Caco-2 (cell line): ENCODE measurements at regions not wholly inside any gene's neighbourhood (a gene's known extent, or its start where the extent isn't known, plus 50 kb on each side); places are given as distances from the start of the nearest gene placed in this dataset.
A peak's percentile ranks its signal among the peaks of the same experiment; 100 is the strongest.

ENCODE experiments used
- BruUV-seq: library from RNA; stranded (reverse); fragments of 400-500 nt; replicated peaks from 2 replicates; lab custom pipeline; 2021; lab: Mats Ljungman, UMichigan
- CTCF ChIA-PET: fragments of 300-600 bp; sonication (Branson Sonifier 250); formaldehyde crosslinking; loops from one replicate; lab custom pipeline; 2022; ENCODE audit warnings: antibody characterized with exemption; lab: Charles Lee
- POLR2A ChIA-PET: fragments of 300-600 bp; sonication (Branson Sonifier 250); formaldehyde crosslinking; loops from one replicate; lab custom pipeline; 2022; ENCODE audit warnings: antibody characterized with exemption; lab: Charles Lee
- DNase-seq, 2 experiments: peaks; one replicate each; pipeline versions ENCODE4 v3.0.0 to v3.0.0-alpha.2; 2020 to 2022
- H3K27me3 ChIP-seq: replicated peaks from 2 replicates; pipeline ENCODE4 v1.6.0; 2011; ENCODE audit warnings: low read length; ENCODE audit not compliant: control insufficient read depth, insufficient read depth
- H3K36me3 ChIP-seq: 2 replicates; pipeline ENCODE4 v1.5.1; 2011; ENCODE audit warnings: low read length; ENCODE audit not compliant: control insufficient read depth, insufficient read depth
- H3K4me1 ChIP-seq: fragments of 250-450 bp; sonication (Bioruptor Pico); 2 replicates; pipeline ENCODE4 v1.5.1; 2020; ENCODE audit warnings: mild to moderate bottlenecking
- H3K4me3 ChIP-seq: 2 replicates; pipeline ENCODE4 v1.5.1; 2011; ENCODE audit warnings: low read depth, mild to moderate bottlenecking, control low read depth, low read length
- H3K9me3 ChIP-seq: fragments of 250-450 bp; sonication (Bioruptor Pico); 2 replicates; pipeline ENCODE4 v1.5.1; 2020; ENCODE audit warnings: mild to moderate bottlenecking, moderate library complexity
- H3K27ac Mint-ChIP-seq: one replicate; pipeline ENCODE4 v1.8.0; 2022; ENCODE audit warnings: mixed read lengths; ENCODE audit not compliant: unreplicated experiment
- H3K27me3 Mint-ChIP-seq: one replicate; pipeline ENCODE4 v1.8.0; 2022; ENCODE audit warnings: mixed read lengths; ENCODE audit not compliant: insufficient read depth, unreplicated experiment
- H3K36me3 Mint-ChIP-seq: one replicate; pipeline ENCODE4 v1.8.0; 2022; ENCODE audit warnings: mild to moderate bottlenecking, mixed read lengths; ENCODE audit not compliant: insufficient read depth, unreplicated experiment
- H3K4me1 Mint-ChIP-seq: one replicate; pipeline ENCODE4 v1.8.0; 2022; ENCODE audit warnings: low read depth, mixed read lengths; ENCODE audit not compliant: unreplicated experiment
- H3K4me3 Mint-ChIP-seq: one replicate; pipeline ENCODE4 v1.8.0; 2022; ENCODE audit warnings: mild to moderate bottlenecking, moderate library complexity, mixed read lengths; ENCODE audit not compliant: unreplicated experiment
- H3K9me3 Mint-ChIP-seq: one replicate; pipeline ENCODE4 v1.8.0; 2022; ENCODE audit warnings: mixed read lengths; ENCODE audit not compliant: unreplicated experiment
- CTCF ChIP-seq, 2 experiments: fragments of 200-600 bp in 1 of 2; IDR thresholded peaks; 1 replicate in 1 of 2; 2 replicates in 1 of 2; pipeline versions ENCODE4 v1.5.1 to v1.8.0; 2011 to 2022; ENCODE audit warnings: antibody characterized with exemption in 1 of 2, control low read depth in 1 of 2, inconsistent platforms in 1 of 2, low read depth in 1 of 2, low read length in 1 of 2, mild to moderate bottlenecking in 1 of 2, moderate library complexity in 1 of 2; ENCODE audit not compliant: insufficient read depth in 1 of 2, severe bottlenecking in 1 of 2, unreplicated experiment in 1 of 2
- intact Hi-C: fragments of 100-400 bp; cut with micrococcal nuclease; formaldehyde crosslinking; loops from one replicate; pipeline ENCODE4 v1.10.0; 2022; ENCODE audit not compliant: unreplicated experiment

DNA sequence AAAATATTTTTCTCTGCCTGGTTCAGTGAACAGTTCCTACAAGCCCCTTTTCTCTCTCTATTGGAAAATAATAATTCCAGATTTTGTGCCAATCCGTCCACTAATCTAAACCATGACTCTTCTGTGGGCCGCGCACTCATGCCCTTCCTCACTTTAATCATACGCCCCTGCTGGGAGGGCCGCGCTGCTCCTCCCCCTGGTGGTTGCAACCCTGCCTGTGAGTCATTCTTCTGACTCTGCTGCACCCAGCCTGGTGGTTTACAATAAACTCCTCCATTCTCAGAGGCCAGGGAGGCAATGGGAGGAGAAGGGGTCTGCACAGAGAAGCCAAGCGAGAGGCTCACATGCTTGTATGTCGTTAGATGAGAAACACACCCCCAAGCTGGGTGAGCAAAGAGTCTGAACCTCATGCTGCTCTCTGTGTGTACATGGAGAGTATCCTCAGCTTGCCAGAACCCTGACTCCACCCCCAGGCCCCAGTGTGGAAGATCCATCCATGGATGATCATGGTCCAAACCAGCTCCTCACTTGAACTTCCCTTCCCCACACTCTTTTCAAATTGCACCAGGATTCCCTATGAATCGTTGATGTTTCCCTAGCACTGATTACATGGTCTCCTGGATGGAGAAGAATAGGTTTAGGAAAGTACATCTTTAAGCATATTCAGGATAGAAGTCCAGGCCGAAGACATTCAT lies 228.9 kb downstream of the ANKRD30B start:
- Mint-ChIP-seq H3K36me3 (no peaks in the 10 kb centered on the region), H3K9me3 (peaks cover 2% of the 10 kb centered on the region), H3K4me1 (no peaks in the 10 kb centered on the region), H3K27me3 (no peaks in the 10 kb centered on the region), H3K4me3 (no peak overlapping the region), H3K27ac (no peak overlapping the region)
- POLR2A ChIA-PET: no interaction called here
- Histone ChIP-seq H3K36me3 (no peaks in the 10 kb centered on the region), H3K27me3 (no peaks in the 10 kb centered on the region), H3K9me3 (no peaks in the 10 kb centered on the region), H3K4me3 (no peak overlapping the region), H3K4me1 (no peaks in the 10 kb centered on the region)
- CTCF ChIA-PET: no interaction called here
- TF ChIP-seq CTCF (IDR thresholded peaks at IDR 0.05; ENCODE audit: insufficient read depth in 1 of 2, low read depth in 1 of 2, low read length in 1 of 2, severe bottlenecking in 1 of 2, unreplicated experiment in 1 of 2): no peak
- BruUV-seq: no TSS peak
- intact Hi-C loops: no loop called here
- no peak for DNase-seq

DNA sequence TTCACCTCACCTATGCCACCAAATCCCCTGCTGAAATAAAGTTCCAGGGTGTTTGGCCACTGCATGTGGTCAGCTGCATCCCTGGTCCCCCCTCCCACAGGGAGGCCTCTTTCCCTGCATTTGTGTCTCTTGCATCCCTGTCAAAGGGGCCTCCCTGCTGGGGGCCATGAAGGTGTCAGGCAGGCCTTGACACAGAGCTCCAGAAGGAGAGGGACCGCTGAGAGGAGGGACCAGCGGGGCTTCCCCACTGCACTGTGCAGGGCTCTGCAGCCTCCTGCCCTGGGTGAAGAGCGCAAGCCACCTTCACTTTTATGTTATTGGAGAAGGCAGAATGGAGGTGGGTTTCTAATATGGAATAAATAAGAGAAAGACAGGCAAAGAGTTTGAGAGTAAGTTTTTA lies 230.2 kb downstream of the ANKRD30B start:
- no peaks in the 10 kb centered on the region for H3K36me3 ChIP-seq
- ChIA-PET POLR2A (no interaction called here), CTCF (no interaction called here)
- H3K4me1 ChIP-seq: no peaks in the 10 kb centered on the region
- H3K27ac Mint-ChIP-seq: no peak overlapping the region
- no peaks in the 10 kb centered on the region for H3K4me1 Mint-ChIP-seq
- no peak for DNase-seq
- no TSS peak for BruUV-seq
- no peaks in the 10 kb centered on the region for H3K9me3 ChIP-seq
- H3K27me3 Mint-ChIP-seq: no peaks in the 10 kb centered on the region
- H3K27me3 ChIP-seq: no peaks in the 10 kb centered on the region
- no peaks in the 10 kb centered on the region for H3K36me3 Mint-ChIP-seq
- no peak overlapping the region for H3K4me3 ChIP-seq
- intact Hi-C loops: no loop called here
- TF ChIP-seq CTCF (IDR thresholded peaks at IDR 0.05; ENCODE audit: insufficient read depth in 1 of 2, low read depth in 1 of 2, low read length in 1 of 2, severe bottlenecking in 1 of 2, unreplicated experiment in 1 of 2): no peak
- H3K9me3 Mint-ChIP-seq: peaks cover 8% of the 10 kb centered on the region
- H3K4me3 Mint-ChIP-seq: no peak overlapping the region

DNA sequence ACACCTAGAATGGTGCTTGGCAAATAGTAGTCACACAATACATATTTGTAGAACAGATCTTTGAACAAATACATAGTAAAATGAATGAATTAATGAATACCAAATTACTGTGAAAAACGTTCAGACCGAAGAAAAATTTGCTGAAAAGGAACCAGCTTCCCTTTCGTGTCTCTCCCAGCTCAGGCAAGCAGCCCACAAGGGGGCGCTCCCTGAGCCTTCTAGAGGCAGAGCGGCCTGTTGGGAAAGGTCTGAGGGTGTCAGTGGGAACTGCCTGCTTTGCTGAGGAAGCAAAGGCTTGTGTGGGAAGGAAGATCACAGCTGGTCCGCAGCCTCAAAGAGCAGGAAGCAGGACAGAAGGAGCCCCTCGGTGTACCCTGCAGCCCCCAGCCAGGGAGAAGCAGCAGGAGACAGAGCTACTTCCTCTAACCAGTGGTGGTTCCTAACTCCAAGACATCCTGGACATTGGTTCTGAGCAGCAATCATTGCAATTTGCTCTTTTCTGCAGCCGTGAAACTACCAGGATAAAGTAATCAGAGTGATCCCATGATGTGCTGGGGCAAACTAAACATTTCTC lies 231.1 kb downstream of the ANKRD30B start:
- CTCF ChIA-PET: no interaction called here
- Mint-ChIP-seq H3K27ac (no peak overlapping the region), H3K36me3 (no peaks in the 10 kb centered on the region), H3K9me3 (peaks cover 8% of the 10 kb centered on the region), H3K27me3 (no peaks in the 10 kb centered on the region), H3K4me3 (no peak overlapping the region), H3K4me1 (no peaks in the 10 kb centered on the region)
- no peaks in the 10 kb centered on the region for H3K4me1 ChIP-seq
- no TSS peak for BruUV-seq
- peak in 1 of 2 experiments; percentile 68 for DNase-seq
- intact Hi-C loops: no loop called here
- POLR2A ChIA-PET: no interaction called here
- H3K36me3 ChIP-seq: no peaks in the 10 kb centered on the region
- H3K27me3 ChIP-seq: no peaks in the 10 kb centered on the region
- H3K9me3 ChIP-seq: no peaks in the 10 kb centered on the region
- no peak overlapping the region for H3K4me3 ChIP-seq
- TF ChIP-seq CTCF (IDR thresholded peaks at IDR 0.05; ENCODE audit: insufficient read depth in 1 of 2, low read depth in 1 of 2, low read length in 1 of 2, severe bottlenecking in 1 of 2, unreplicated experiment in 1 of 2): peak; percentile 42 to 50
